TTC549 (cell line): ENCODE measurements at regions not wholly inside any gene's neighbourhood (a gene's known extent, or its start where the extent isn't known, plus 50 kb on each side); places are given as distances from the start of the nearest gene placed in this dataset.

ENCODE experiments used
- FAIRE-seq: peaks from 2 replicates; lab custom pipeline; 2012; peaks lifted over from hg19 to GRCh38; lab: Jason Lieb, UNC

DNA sequence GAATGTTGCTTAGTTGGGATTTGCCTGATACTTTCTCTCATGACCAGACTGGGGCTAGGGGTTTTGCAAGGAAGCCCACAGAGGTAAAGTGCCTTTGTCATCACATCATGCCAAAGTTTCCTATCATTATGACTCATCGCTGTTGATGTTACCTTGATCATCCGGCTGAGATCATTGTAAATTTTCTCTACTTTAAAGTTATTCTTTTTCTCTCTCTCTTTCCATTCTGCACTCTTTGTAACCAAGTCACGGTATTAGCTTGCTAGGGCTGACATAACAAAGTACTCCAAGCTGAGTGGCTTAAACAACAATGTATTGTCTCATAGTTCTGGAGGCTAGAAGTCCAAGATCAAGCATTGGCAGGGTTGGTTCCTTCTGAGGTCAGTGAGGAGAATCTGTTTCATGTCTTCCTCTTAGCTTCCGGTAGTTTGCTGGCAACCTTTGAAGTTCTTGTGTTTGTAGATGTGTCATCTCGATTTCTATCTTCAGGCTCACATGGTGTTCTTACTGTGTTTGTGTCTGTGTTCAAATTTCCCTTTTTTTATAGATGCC lies 113.0 kb downstream of the DTHD1 start:
- no peak for FAIRE-seq

DNA sequence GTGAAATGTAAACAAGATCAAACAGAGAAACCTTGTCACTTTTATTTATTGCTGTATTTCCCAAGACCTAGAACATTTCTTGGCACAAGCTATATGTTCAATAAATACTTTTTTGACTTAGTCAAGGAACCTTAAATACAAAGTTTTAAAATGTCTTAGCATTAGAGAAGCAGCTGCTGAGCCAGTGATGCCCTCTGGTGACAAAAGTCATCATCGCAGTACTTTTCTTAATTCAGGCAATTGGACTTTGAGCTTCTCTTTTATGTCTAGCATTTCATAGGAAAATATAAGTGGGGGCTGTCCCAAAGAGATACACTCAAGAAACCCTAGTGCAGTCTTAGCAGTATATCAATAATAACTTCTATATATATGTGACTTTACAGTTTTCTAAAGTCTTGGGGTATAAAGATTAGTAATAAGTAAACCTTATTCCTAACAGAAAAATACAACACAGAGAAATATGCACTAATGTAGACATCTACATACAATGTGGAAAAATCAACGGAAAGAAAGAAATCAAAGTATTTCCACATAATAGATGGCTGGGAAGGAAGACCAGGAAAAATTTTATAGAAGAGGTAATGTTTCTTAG lies 118.4 kb downstream of the DTHD1 start:
- no peak for FAIRE-seq

- FAIRE-seq = no peak
Observed at GRCh38 chr4:36402008-36402758, 120.8 kb downstream of the DTHD1 start.

DNA sequence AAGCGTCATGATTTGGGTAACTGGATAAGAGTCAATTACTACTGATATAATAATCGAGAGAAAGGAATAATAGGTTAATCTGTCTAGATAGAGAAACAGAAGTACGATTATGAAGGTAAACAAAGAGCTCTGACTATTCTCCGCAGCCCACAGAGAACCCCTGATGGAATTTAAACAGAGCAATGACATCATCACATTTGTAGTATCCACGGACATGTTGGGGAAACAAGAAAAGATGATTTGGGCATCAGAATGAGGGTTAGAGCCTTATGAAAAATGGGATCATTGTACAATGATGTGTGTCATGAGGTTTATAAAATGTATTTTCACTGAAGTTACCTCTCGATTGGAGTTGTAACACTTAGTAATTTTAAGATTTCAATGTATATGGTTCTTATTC lies 129.9 kb downstream of the DTHD1 start:
- no peak for FAIRE-seq

- no peak for FAIRE-seq
Observed at GRCh38 chr4:36414248-36414647, 132.8 kb downstream of the DTHD1 start.

- FAIRE-seq = no peak
Observed at GRCh38 chr4:36417146-36417545, 135.7 kb downstream of the DTHD1 start.

GRCh38 chr4:36420111-36420679 lies 138.8 kb downstream of the DTHD1 start:
- no peak for FAIRE-seq

- no peak for FAIRE-seq
Observed at GRCh38 chr4:36422607-36423006, 141.2 kb downstream of the DTHD1 start.

DNA sequence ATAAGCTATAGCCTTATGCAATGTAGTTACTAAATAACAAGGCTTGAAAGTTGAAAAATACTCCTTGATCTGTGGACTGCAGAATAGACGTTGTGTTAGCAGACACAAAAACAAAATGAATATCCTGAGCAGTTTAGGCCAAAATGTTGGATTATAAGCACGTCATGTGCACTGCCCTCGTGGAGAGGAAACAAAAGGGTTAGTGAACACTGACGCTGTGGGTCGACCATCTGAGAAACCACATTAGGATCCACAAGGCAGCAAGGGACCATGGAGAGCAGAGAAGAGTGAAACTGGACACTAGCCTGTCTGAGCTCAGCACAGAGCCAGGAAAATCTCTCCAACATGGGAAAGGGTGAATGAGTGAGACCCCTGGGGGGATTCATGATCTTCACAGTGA lies 145.3 kb downstream of the DTHD1 start:
- FAIRE-seq = no peak

DNA sequence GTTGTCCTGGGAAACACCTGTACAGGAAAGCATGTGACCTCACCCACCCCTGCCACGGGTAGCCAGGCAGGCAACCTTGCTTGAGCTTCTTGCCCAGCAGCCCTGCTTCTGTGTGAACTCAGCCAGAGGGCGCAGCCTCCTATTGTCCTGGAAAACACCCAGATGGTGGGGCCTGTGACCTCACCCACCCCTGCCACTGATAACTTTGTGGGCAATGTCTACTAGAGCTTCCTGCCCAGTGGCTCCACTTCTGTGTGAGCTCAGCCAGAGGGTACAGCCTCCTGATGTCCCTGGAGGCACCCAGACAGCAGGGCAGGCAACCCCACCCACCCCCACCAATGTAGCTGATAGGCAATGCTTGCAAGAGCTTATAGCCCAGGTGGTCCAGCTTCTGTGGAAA lies 146.3 kb downstream of the DTHD1 start:
- no peak for FAIRE-seq

DNA sequence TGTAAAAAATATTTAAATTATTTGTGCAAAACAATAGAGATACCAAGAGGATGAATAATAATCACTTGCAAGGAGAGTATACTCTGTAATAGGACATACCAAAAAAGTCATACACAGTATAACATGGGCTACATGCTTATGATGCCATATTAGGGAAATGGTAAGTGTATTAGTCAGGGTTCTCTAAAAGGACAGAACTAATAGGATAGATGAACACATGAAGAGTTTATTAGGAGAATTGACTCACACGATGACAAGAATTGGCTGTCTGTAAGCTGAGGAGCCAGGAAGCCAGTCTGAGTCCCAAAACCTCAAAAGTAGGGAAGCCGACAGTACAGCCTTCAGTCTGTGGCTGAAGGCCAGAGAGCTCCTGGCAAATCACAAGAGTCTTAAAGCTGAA lies 151.2 kb downstream of the DTHD1 start:
- FAIRE-seq = no peak

- FAIRE-seq = no peak
Observed at GRCh38 chr4:36439556-36439955, 158.1 kb downstream of the DTHD1 start.

GRCh38 chr4:36445480-36445879 lies 164.1 kb downstream of the DTHD1 start:
- FAIRE-seq = no peak

GRCh38 chr4:36446275-36446674 lies 164.9 kb downstream of the DTHD1 start:
- no peak for FAIRE-seq

DNA sequence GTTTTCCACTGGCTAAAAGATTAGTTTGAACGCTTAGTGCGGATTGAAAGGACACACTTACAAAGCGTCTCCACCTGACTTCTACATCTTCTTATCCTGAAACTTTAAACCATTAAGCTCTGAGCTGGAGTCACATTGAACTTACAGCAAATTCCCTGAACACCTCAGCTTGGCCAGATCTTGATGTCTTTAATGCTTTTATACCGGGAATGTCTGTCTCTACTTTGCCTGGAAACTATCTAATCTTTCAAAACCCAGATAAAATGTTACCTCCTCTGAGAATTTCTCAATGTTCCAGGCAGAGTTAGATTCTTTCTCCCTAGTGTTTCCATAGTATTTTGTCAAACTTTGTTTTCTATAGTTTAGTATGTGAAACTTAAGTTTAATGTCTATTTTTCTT lies 179.9 kb downstream of the DTHD1 start:
- no peak for FAIRE-seq

- FAIRE-seq = no peak
Observed at GRCh38 chr4:36467670-36468069, 186.3 kb downstream of the DTHD1 start.

- no peak for FAIRE-seq
Observed at GRCh38 chr4:36471903-36472302, 190.5 kb downstream of the DTHD1 start.

DNA sequence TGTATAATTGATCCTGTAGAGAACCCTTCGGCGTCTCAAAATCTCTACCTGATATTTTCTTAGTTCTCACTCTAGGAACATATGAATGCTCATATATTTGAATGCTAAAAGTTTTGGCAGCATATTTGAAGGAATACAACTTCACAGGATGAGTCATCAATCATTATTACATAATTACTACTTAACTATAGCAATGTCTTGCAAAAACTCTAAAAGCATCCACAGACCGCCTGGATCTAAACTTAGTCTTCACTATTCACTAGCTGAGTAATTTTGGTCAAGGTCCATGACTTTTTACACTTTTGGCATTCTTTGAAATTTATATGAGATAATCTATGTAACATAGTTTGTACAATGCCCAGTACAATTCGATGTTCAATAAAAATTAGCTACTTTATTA lies 194.7 kb downstream of the DTHD1 start:
- no peak for FAIRE-seq

DNA sequence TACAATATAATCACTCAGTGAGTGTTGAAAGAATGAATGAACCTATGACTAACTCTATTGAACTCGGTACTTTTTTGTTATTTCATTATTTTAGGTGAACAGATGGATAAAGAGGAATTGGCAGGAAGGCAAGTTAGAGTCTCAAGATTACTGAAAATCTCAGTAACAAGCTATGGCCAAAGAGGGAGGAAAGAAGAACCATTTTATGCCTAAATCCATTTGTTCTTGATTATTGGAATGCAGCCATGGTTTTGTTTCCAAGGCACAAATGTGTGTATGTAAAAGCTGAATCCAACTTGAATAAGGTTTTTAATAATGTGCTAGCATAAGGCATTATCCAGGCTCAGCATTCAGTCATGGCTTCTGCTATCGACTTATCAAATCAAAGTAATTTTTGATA lies 196.4 kb downstream of the DTHD1 start:
- no peak for FAIRE-seq

GRCh38 chr4:36485885-36486284 lies 204.5 kb downstream of the DTHD1 start:
- FAIRE-seq = no peak

- FAIRE-seq = no peak
Observed at GRCh38 chr4:36489798-36490197, 208.4 kb downstream of the DTHD1 start.

DNA sequence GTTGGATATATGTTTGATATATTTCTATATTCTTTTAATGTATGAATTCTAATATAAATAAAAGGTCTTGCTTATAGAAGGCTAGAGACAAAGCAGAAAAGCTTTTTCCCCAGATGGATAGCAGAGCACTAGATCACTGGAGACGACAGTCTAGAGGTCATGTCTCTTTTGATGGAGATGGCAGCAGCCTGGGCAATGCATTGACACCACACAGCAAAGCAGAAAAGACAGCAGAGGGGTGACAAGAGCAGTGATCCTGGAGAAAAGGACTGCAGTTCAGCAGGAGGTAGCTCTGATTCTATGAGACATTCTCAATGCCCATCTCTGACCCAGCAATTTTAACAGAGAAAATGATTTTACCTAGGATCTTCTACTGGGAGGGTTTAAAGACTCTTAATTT lies 210.6 kb downstream of the DTHD1 start:
- FAIRE-seq = no peak

DNA sequence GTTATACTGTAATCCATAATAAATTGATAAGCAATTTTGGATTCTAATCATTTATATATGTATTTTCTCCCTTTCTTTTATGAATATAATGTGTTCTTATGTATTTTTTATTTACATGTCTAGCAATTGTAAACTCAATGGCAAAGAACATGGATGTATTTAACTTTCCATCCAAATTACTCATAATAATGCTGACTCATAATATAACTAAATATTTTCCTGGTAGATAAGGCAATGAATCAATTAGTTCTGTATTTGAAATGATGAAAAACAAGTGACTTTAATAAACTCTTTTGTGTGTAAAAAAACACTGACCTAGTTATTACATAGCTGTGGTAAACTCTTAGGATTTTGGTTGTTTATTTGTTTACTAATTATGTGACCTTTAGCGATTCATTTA lies 211.2 kb downstream of the DTHD1 start:
- FAIRE-seq = no peak

DNA sequence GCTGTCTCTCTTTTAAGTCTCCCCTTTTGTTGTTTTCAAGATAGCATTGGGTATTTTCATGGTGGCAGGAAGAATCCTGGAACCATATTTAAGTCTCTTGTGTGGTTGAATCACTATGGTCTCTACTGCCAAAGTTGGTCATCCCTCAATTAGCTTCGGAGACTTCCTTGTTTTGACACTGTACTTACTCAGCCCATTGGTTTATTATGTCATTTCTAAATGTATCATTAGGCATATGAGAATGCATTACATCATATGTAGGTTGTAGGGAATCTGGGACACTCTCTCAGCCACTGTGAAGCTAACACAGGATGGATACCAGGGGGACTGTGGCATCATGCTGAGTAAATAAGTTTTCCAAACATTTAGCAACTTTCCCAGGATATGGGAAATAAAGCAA lies 211.8 kb downstream of the DTHD1 start:
- no peak for FAIRE-seq
